Spleen (tissue), 7 donors: ENCODE measurements at regions not wholly inside any gene's neighbourhood (a gene's known extent, or its start where the extent isn't known, plus 50 kb on each side); places are given as distances from the start of the nearest gene placed in this dataset.

ENCODE experiments used
- POLR2A ChIP-seq, 3 donors: fragments of 450-650 bp; IDR thresholded peaks; one replicate each; pipeline ENCODE4 v1.5.1; 2017; ENCODE audit warnings: antibody characterized with exemption in 3 of 3, mild to moderate bottlenecking in 1 of 3
- TF ChIP-seq, protein P1 (sequence below), 11 experiments: fragments of 200-600 bp in 7 of 11; fragments of 450-650 bp in 4 of 11; sonication (generic) in 4 of 11; IDR thresholded peaks in 8 of 11; conservative IDR thresholded peaks in 3 of 11; 1 replicate in 7 of 11; 2 replicates in 4 of 11; pipeline versions ENCODE4 v1.4.0 to v1.8.0; 2016 to 2021; ENCODE audit warnings: antibody characterized with exemption in 11 of 11, inconsistent platforms in 4 of 11, mild to moderate bottlenecking in 1 of 11
- donor health status: DM: no; HTN: no; CAD: no; lungs with moderate emphysema.
- donor health status: DM: no; HTN: no; CAD: no.
- donor health status: DM: no; HTN: no; CAD: no.

DNA sequence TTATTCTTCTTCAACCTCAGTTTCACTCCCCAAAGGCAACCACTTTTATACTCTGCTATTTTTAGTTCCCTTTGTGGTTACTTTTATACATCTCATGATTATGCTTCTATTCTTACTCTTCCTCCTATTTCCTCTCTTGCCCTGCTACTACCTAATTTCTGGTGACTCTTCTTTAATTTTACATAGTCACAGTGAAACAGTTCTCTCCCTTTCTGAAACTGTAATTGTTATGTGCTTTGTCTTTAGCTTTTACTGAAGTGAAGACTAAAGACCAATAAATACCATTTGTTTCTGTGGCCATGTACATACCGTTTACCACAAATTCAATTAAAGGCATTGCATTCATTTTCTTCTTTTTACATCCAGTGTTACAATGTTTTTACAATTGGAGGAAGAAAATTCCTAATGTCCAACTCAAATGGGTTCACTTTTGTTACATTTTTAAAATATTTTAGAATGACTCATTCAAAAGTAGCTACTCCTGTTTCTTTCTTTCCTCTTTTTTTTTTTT lies 410.6 kb downstream of the PSAT1 start:
- TF ChIP-seq, protein P1, sequence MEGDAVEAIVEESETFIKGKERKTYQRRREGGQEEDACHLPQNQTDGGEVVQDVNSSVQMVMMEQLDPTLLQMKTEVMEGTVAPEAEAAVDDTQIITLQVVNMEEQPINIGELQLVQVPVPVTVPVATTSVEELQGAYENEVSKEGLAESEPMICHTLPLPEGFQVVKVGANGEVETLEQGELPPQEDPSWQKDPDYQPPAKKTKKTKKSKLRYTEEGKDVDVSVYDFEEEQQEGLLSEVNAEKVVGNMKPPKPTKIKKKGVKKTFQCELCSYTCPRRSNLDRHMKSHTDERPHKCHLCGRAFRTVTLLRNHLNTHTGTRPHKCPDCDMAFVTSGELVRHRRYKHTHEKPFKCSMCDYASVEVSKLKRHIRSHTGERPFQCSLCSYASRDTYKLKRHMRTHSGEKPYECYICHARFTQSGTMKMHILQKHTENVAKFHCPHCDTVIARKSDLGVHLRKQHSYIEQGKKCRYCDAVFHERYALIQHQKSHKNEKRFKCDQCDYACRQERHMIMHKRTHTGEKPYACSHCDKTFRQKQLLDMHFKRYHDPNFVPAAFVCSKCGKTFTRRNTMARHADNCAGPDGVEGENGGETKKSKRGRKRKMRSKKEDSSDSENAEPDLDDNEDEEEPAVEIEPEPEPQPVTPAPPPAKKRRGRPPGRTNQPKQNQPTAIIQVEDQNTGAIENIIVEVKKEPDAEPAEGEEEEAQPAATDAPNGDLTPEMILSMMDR (IDR thresholded peaks at IDR 0.05 in 8 of 11, conservative IDR thresholded peaks at IDR 0.05 in 3 of 11): no peak
- TF ChIP-seq POLR2A (IDR thresholded peaks at IDR 0.05): no peak
